Osteocyte (in vitro differentiated cells): ENCODE measurements at regions not wholly inside any gene's neighbourhood (a gene's known extent, or its start where the extent isn't known, plus 50 kb on each side); places are given as distances from the start of the nearest gene placed in this dataset.

Experiments used
- DNase-seq: peaks from one replicate; pipeline ENCODE4 v3.0.0; 2021; ENCODE audit warnings: mixed read lengths; ENCODE audit not compliant: unreplicated experiment; ENCODE audit errors: extremely low spot score
- H3K27ac Mint-ChIP-seq: one replicate; pipeline ENCODE4 v1.8.0; 2021; ENCODE audit warnings: mild to moderate bottlenecking, mixed read lengths; ENCODE audit not compliant: unreplicated experiment
- H3K27me3 Mint-ChIP-seq: one replicate; pipeline ENCODE4 v1.8.0; 2021; ENCODE audit warnings: mixed read lengths; ENCODE audit not compliant: unreplicated experiment
- H3K36me3 Mint-ChIP-seq: one replicate; pipeline ENCODE4 v1.8.0; 2021; ENCODE audit warnings: mixed read lengths; ENCODE audit not compliant: unreplicated experiment
- H3K4me1 Mint-ChIP-seq: one replicate; pipeline ENCODE4 v1.8.0; 2021; ENCODE audit warnings: mixed read lengths; ENCODE audit not compliant: unreplicated experiment
- H3K4me3 Mint-ChIP-seq: one replicate; pipeline ENCODE4 v1.8.0; 2021; ENCODE audit warnings: mild to moderate bottlenecking, moderate library complexity, mixed read lengths; ENCODE audit not compliant: unreplicated experiment
- H3K9me3 Mint-ChIP-seq: one replicate; pipeline ENCODE4 v1.8.0; 2021; ENCODE audit warnings: mixed read lengths; ENCODE audit not compliant: unreplicated experiment
- CTCF ChIP-seq: fragments of 200-600 bp; sonication (generic); IDR thresholded peaks from 2 replicates; pipeline ENCODE4 v1.5.0; 2021; ENCODE audit warnings: antibody characterized with exemption, mild to moderate bottlenecking, moderate library complexity

- Mint-ChIP-seq H3K4me1 (peaks cover 2% of the 10 kb centered on the region), H3K27me3 (peaks cover 49% of the 10 kb centered on the region), H3K27ac (no peak overlapping the region), H3K4me3 (no peak overlapping the region), H3K36me3 (peaks cover 2% of the 10 kb centered on the region), H3K9me3 (peaks cover 16% of the 10 kb centered on the region)
- TF ChIP-seq CTCF, result no peak
- no peak for DNase-seq
These were observed 91.5 kb downstream of the FOXL3 start for GRCh38 chr7:381211-382042.

DNA sequence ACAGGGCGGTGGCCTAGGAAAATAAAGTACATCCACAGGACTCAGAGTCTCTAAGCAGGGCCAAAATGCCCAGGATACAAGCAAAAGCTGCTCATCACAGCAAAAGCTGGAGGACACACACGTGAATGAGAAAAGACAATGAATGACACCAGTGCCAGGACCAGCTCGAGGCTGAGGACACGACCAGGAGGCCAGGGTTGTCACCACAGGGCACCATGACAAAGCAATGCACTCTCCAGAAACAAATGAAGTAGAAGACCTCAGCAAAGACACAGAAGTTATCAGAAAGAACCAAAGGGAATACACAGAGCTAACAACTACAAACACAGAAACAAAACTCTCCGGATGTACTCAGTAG is 92.1 kb downstream of the FOXL3 start:
- Mint-ChIP-seq H3K9me3 (peaks cover 16% of the 10 kb centered on the region), H3K27me3 (peaks cover 49% of the 10 kb centered on the region), H3K36me3 (peaks cover 2% of the 10 kb centered on the region), H3K27ac (no peak overlapping the region), H3K4me3 (no peak overlapping the region), H3K4me1 (peaks cover 2% of the 10 kb centered on the region)
- DNase-seq, result no peak
- no peak for TF ChIP-seq CTCF

- DNase-seq, result no peak
- peaks cover 5% of the 10 kb centered on the region for H3K4me1 Mint-ChIP-seq
- peaks cover 46% of the 10 kb centered on the region for H3K27me3 Mint-ChIP-seq
- no peak overlapping the region for H3K4me3 Mint-ChIP-seq
- no peak overlapping the region for H3K27ac Mint-ChIP-seq
- TF ChIP-seq CTCF, result no peak
- peaks cover 2% of the 10 kb centered on the region for H3K36me3 Mint-ChIP-seq
- H3K9me3 Mint-ChIP-seq, result peaks cover 16% of the 10 kb centered on the region
These were observed 96.4 kb downstream of the FOXL3 start for GRCh38 chr7:386385-386784.

DNA sequence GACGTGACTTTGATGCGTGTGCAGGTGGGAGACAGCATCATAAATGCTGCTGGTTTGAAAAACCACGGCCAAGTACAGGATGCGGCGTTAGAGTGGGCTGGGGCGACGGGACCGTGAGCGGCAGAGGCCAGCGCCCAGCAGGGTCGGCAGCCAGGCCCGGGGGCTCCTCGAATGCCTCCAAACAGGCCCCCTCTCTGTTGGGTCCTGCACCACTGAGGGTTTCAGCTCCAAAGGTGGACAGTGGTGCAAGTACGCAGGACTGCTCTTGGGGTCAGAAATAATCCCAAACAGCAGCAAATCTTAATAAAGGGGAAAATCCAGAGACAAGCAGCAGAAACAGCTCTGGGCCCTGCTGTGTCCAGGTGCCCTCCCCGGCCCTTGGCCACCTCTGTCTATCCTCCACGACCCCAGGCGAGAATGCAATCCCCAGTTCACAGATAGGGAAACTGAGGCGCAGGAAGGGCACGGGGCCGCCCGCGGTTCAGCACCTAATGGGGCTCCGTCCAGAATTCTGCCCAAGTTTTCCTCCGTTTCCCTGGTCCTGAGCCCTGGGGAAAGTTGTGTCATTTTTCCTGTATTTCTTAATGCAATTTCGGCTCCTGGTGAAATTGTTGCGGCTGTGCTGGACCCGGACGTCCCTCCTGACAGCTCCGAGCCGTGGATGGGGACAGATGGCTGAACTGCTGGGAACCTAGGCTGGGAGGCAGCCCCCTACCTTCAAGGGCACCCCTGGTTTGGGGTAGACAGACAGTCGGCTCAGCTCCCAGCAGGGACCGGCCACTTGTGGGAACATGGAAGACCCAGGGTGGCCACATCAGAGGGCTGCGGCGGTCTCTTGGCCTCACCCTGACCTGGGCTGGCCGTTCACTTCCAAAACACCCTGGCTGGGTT is 97.4 kb downstream of the FOXL3 start:
- no peak for TF ChIP-seq CTCF
- DNase-seq, result no peak
- H3K4me1 Mint-ChIP-seq, result peaks cover 3% of the 10 kb centered on the region
- H3K36me3 Mint-ChIP-seq, result no peaks in the 10 kb centered on the region
- peaks cover 16% of the 10 kb centered on the region for H3K9me3 Mint-ChIP-seq
- no peak overlapping the region for H3K4me3 Mint-ChIP-seq
- H3K27me3 Mint-ChIP-seq, result peaks cover 36% of the 10 kb centered on the region
- no peak overlapping the region for H3K27ac Mint-ChIP-seq
